ENCODE measurements at regions not wholly inside any gene's neighbourhood (a gene's known extent, or its start where the extent isn't known, plus 50 kb on each side); places are given as distances from the start of the nearest gene placed in this dataset.

GRCh38 chr2:179351057-179351456 is 86.4 kb upstream of the SESTD1 start:
- no peak for TF ChIP-seq CTCF (conservative IDR thresholded peaks at IDR 0.05; ENCODE audit: low read depth, low read length)
- TF ChIP-seq EZH2 (IDR thresholded peaks at IDR 0.05; ENCODE audit: borderline replicate concordance, low read depth, low read length, poor library complexity, severe bottlenecking): no peak
